Suprapubic skin (tissue), 4 donors: ENCODE measurements at regions not wholly inside any gene's neighbourhood (a gene's known extent, or its start where the extent isn't known, plus 50 kb on each side); places are given as distances from the start of the nearest gene placed in this dataset.

Experiments used
- EP300 ChIP-seq: sonication (generic); formaldehyde crosslinking; IDR thresholded peaks from one replicate; pipeline ENCODE4 v1.6.1; 2017; ENCODE audit warnings: antibody characterized with exemption
- POLR2A ChIP-seq, 2 donors: fragments of 450-650 bp; IDR thresholded peaks; one replicate each; pipeline ENCODE4 v1.6.1; 2017; ENCODE audit warnings: antibody characterized with exemption in 2 of 2, mild to moderate bottlenecking in 2 of 2, moderate library complexity in 2 of 2
- POLR2AphosphoS5 ChIP-seq, 3 donors: sonication (generic); formaldehyde crosslinking; IDR thresholded peaks; one replicate each; pipeline ENCODE4 v1.6.1; 2017; ENCODE audit warnings: antibody characterized with exemption in 3 of 3
- TF ChIP-seq, protein P1 (sequence below), 2 donors: fragments of 200-600 bp in 1 of 2; fragments of 450-650 bp in 1 of 2; sonication (generic) in 1 of 2; IDR thresholded peaks; one replicate each; pipeline ENCODE4 v1.5.1; 2016 to 2019; ENCODE audit warnings: antibody characterized with exemption in 2 of 2, mild to moderate bottlenecking in 1 of 2, moderate library complexity in 1 of 2

DNA sequence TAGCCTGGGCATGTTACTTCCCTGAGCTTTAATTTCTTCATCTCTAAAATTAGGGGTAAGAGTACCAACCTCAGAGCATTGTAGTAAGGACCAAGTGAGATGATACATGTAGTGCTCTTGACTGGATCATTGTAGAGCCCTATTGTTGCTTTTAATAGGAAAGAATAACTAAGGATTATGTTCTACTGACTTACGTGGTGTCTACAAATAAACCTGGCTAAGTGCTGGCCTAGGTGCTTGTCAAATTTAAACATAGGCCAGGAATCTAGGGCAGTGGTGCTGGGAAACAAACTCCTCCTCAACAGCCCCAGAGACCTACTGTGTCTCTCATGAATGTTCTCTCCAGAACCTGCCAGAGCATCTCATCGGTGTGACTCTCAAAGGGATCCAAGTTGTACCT, 69.4 kb downstream of the ABCC12 start:
- no peak for TF ChIP-seq POLR2A (IDR thresholded peaks at IDR 0.05)
- TF ChIP-seq POLR2AphosphoS5 (IDR thresholded peaks at IDR 0.05), result no peak
- TF ChIP-seq, protein P1, sequence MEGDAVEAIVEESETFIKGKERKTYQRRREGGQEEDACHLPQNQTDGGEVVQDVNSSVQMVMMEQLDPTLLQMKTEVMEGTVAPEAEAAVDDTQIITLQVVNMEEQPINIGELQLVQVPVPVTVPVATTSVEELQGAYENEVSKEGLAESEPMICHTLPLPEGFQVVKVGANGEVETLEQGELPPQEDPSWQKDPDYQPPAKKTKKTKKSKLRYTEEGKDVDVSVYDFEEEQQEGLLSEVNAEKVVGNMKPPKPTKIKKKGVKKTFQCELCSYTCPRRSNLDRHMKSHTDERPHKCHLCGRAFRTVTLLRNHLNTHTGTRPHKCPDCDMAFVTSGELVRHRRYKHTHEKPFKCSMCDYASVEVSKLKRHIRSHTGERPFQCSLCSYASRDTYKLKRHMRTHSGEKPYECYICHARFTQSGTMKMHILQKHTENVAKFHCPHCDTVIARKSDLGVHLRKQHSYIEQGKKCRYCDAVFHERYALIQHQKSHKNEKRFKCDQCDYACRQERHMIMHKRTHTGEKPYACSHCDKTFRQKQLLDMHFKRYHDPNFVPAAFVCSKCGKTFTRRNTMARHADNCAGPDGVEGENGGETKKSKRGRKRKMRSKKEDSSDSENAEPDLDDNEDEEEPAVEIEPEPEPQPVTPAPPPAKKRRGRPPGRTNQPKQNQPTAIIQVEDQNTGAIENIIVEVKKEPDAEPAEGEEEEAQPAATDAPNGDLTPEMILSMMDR (IDR thresholded peaks at IDR 0.05), result no peak
- no peak for TF ChIP-seq EP300
